ENCODE measurements at regions not wholly inside any gene's neighbourhood (a gene's known extent, or its start where the extent isn't known, plus 50 kb on each side); places are given as distances from the start of the nearest gene placed in this dataset.

- TF ChIP-seq EZH2 (IDR thresholded peaks at IDR 0.05; ENCODE audit: low read depth, unreplicated experiment) = no peak
- TF ChIP-seq REST (IDR thresholded peaks at IDR 0.05; ENCODE audit: unreplicated experiment) = no peak
- no peak; a peak in 1 of 4 replicates for TF ChIP-seq CTCF (conservative IDR thresholded peaks at IDR 0.05; ENCODE audit: low read depth in 2 of 2)
- no peak for TF ChIP-seq EZH2phosphoT487 (IDR thresholded peaks at IDR 0.05; ENCODE audit: unreplicated experiment)
- no peak for TF ChIP-seq POLR2AphosphoS5 (IDR thresholded peaks at IDR 0.05; ENCODE audit: low read depth)
- no peak for TF ChIP-seq JUNB (IDR thresholded peaks at IDR 0.05; ENCODE audit: unreplicated experiment)
- no peak for TF ChIP-seq CREB1 (CRISPR knock-in tag; IDR thresholded peaks at IDR 0.05; ENCODE audit: low read depth)
Measured at GRCh38 chr16:22670044-22670536, 143.9 kb upstream of the HS3ST2 start.
